ENCODE measurements at regions not wholly inside any gene's neighbourhood (a gene's known extent, or its start where the extent isn't known, plus 50 kb on each side); places are given as distances from the start of the nearest gene placed in this dataset.

DNA sequence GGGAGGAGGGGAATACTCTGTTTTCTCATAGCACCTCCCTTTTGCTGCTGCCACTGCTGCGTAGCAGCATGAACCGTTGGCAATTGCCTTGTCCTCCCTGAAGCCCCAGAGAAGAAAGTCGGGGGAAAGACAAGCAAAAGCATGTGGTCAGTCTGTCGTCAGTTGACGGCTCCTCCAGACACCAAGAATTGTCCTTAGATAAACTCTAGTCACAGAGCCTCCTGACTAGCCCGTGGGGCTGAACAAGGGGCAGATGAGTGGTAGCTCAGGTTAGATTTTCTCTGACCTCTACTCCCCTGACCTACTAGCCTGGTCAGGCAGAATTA, 126.4 kb upstream of the HSD17B12 start:
- no peak for TF ChIP-seq CTCF (IDR thresholded peaks at IDR 0.05; ENCODE audit: poor library complexity)
- no peak for TF ChIP-seq EZH2 (IDR thresholded peaks at IDR 0.05; ENCODE audit: borderline replicate concordance)
- TF ChIP-seq EZH2phosphoT487 (IDR thresholded peaks at IDR 0.05; ENCODE audit: low read depth, severe bottlenecking, unreplicated experiment), result no peak

Measured in hepatocyte (in vitro differentiated cells).